Liver (tissue), 3 donors: ENCODE measurements at regions not wholly inside any gene's neighbourhood (a gene's known extent, or its start where the extent isn't known, plus 50 kb on each side); places are given as distances from the start of the nearest gene placed in this dataset.

Experiments used
- CTCF ChIP-seq: fragments of 150-350 bp; IDR thresholded peaks from 2 replicates; pipeline ENCODE4 v1.5.1; 2017; ENCODE audit warnings: improper control_type of control experiment, low read depth, low read length; ENCODE audit not compliant: missing input control
- FOXA1 ChIP-seq: IDR thresholded peaks from 2 replicates; pipeline ENCODE4 v1.6.1; 2016; ENCODE audit warnings: antibody characterized with exemption
- GABPA ChIP-seq, 2 donors: IDR thresholded peaks in 1 of 2; conservative IDR thresholded peaks in 1 of 2; 2 replicates each; pipeline ENCODE4 v1.6.1; 2016; ENCODE audit warnings: antibody characterized with exemption in 2 of 2, mild to moderate bottlenecking in 1 of 2, moderate library complexity in 1 of 2
- HNF4A ChIP-seq, 2 donors: conservative IDR thresholded peaks; 2 replicates each; pipeline ENCODE4 v1.6.1; 2016; ENCODE audit warnings: antibody characterized with exemption in 2 of 2, mild to moderate bottlenecking in 2 of 2
- JUND ChIP-seq, 2 donors: IDR thresholded peaks; 2 replicates each; pipeline ENCODE4 v1.6.1; 2016; ENCODE audit warnings: antibody characterized with exemption in 2 of 2
- NR2F2 ChIP-seq: IDR thresholded peaks from 2 replicates; pipeline ENCODE4 v1.6.1; 2016; ENCODE audit warnings: antibody characterized with exemption
- RAD21 ChIP-seq, 2 donors: IDR thresholded peaks; 2 replicates each; pipeline ENCODE4 v1.6.1; 2016; ENCODE audit warnings: antibody characterized with exemption in 2 of 2, mild to moderate bottlenecking in 2 of 2
- REST ChIP-seq: IDR thresholded peaks from 2 replicates; pipeline ENCODE4 v1.6.1; 2016; ENCODE audit warnings: antibody characterized with exemption, mild to moderate bottlenecking
- SP1 ChIP-seq: IDR thresholded peaks from 2 replicates; pipeline ENCODE4 v1.6.1; 2018; ENCODE audit warnings: antibody characterized with exemption, mild to moderate bottlenecking
- TAF1 ChIP-seq: conservative IDR thresholded peaks from 2 replicates; pipeline ENCODE4 v1.6.1; 2016; ENCODE audit warnings: antibody characterized with exemption, mild to moderate bottlenecking
- TF ChIP-seq, protein P1 (sequence below): IDR thresholded peaks from 2 replicates; pipeline ENCODE4 v1.6.1; 2016; ENCODE audit warnings: antibody characterized with exemption
- TF ChIP-seq, protein P2 (sequence below): IDR thresholded peaks from 2 replicates; pipeline ENCODE4 v1.6.1; 2016; ENCODE audit warnings: antibody characterized with exemption
- donor health status: healthy.
- donor health status: healthy.

DNA sequence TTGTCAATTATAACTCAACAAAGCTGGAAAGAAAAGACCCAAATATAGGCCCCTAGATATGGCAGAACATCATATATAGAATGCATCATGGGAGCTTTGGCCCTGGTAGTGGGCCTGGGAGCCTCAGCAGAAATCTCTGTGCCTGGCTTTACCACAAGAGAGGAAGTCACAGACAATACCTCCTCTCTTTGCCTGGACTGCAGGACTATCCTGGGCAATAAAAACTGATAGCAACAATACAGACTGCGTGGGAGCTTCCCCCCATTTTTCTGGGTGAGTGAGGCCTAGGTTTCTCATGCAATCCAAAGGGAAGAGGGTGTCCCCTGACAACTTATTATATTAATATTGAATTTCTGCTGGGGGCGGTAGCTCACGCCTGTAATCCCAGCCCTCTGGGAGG, 64.0 kb upstream of the NFKB1 start:
- no peak for TF ChIP-seq JUND (IDR thresholded peaks at IDR 0.05)
- no peak for TF ChIP-seq CTCF
- TF ChIP-seq, protein P1, sequence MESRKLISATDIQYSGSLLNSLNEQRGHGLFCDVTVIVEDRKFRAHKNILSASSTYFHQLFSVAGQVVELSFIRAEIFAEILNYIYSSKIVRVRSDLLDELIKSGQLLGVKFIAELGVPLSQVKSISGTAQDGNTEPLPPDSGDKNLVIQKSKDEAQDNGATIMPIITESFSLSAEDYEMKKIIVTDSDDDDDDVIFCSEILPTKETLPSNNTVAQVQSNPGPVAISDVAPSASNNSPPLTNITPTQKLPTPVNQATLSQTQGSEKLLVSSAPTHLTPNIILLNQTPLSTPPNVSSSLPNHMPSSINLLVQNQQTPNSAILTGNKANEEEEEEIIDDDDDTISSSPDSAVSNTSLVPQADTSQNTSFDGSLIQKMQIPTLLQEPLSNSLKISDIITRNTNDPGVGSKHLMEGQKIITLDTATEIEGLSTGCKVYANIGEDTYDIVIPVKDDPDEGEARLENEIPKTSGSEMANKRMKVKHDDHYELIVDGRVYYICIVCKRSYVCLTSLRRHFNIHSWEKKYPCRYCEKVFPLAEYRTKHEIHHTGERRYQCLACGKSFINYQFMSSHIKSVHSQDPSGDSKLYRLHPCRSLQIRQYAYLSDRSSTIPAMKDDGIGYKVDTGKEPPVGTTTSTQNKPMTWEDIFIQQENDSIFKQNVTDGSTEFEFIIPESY: no peak
- no peak for TF ChIP-seq RAD21 (IDR thresholded peaks at IDR 0.05)
- no peak for TF ChIP-seq REST
- no peak for TF ChIP-seq GABPA (IDR thresholded peaks at IDR 0.05 in 1 of 2, conservative IDR thresholded peaks at IDR 0.05 in 1 of 2)
- TF ChIP-seq, protein P2, sequence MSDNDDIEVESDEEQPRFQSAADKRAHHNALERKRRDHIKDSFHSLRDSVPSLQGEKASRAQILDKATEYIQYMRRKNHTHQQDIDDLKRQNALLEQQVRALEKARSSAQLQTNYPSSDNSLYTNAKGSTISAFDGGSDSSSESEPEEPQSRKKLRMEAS: no peak
- no peak for TF ChIP-seq TAF1
- TF ChIP-seq HNF4A (conservative IDR thresholded peaks at IDR 0.05): no peak
- no peak for TF ChIP-seq SP1
- no peak for TF ChIP-seq NR2F2
- TF ChIP-seq FOXA1: no peak
